H9 (cell line): ENCODE measurements at regions not wholly inside any gene's neighbourhood (a gene's known extent, or its start where the extent isn't known, plus 50 kb on each side); places are given as distances from the start of the nearest gene placed in this dataset.

Source experiments
- DNase-seq: peaks from one replicate; pipeline ENCODE4 v3.0.0-alpha.2; 2017
- H2AFZ ChIP-seq: one replicate; pipeline ENCODE4 v1.6.1; 2013; ENCODE audit warnings: mild to moderate bottlenecking, low read length, control low read depth, moderate library complexity
- H2AK5ac ChIP-seq: 2 replicates; pipeline ENCODE4 v1.6.1; 2013; ENCODE audit warnings: low read length, control low read depth, mixed read lengths; ENCODE audit not compliant: insufficient read length
- H2BK120ac ChIP-seq: one replicate; pipeline ENCODE4 v1.6.1; 2013; ENCODE audit warnings: low read depth, mild to moderate bottlenecking, low read length, control low read depth, inconsistent platforms; ENCODE audit not compliant: poor library complexity, severe bottlenecking
- H2BK12ac ChIP-seq: 2 replicates; pipeline ENCODE4 v1.6.1; 2013; ENCODE audit warnings: low read length, control low read depth, mixed read lengths, low read depth; ENCODE audit not compliant: insufficient read length
- H2BK15ac ChIP-seq: 2 replicates; pipeline ENCODE4 v1.6.1; 2013; ENCODE audit warnings: low read depth, low read length, control low read depth
- H2BK20ac ChIP-seq: one replicate; pipeline ENCODE4 v1.6.1; 2013; ENCODE audit warnings: low read depth, mild to moderate bottlenecking, low read length, control low read depth, inconsistent platforms; ENCODE audit not compliant: poor library complexity, severe bottlenecking
- H2BK5ac ChIP-seq: 2 replicates; pipeline ENCODE4 v1.6.1; 2013; ENCODE audit warnings: low read length, control low read depth, mixed read lengths; ENCODE audit not compliant: insufficient read length
- H3K14ac ChIP-seq: 2 replicates; pipeline ENCODE4 v1.6.1; 2013; ENCODE audit warnings: low read length, control low read depth; ENCODE audit not compliant: insufficient read depth
- H3K18ac ChIP-seq: 2 replicates; pipeline ENCODE4 v1.6.1; 2013; ENCODE audit warnings: low read depth, mild to moderate bottlenecking, mixed read lengths, low read length, control low read depth; ENCODE audit not compliant: insufficient read length
- H3K23ac ChIP-seq: 2 replicates; pipeline ENCODE4 v1.6.1; 2013; ENCODE audit warnings: low read length, control low read depth, mixed read lengths, low read depth; ENCODE audit not compliant: insufficient read length
- H3K23me2 ChIP-seq: 2 replicates; pipeline ENCODE4 v1.6.1; 2013; ENCODE audit warnings: low read depth, mild to moderate bottlenecking, mixed read lengths, low read length, control low read depth; ENCODE audit not compliant: insufficient read length, poor library complexity, severe bottlenecking
- H3K27ac ChIP-seq: 2 replicates; pipeline ENCODE4 v1.5.1; 2013; ENCODE audit warnings: low read length, control low read depth, mixed read lengths, low read depth; ENCODE audit not compliant: insufficient read length
- H3K27me3 ChIP-seq: 2 replicates; pipeline ENCODE4 v1.6.1; 2013; ENCODE audit warnings: low read length, control low read depth, inconsistent platforms; ENCODE audit not compliant: insufficient read depth
- H3K4ac ChIP-seq: 2 replicates; pipeline ENCODE4 v1.6.1; 2013; ENCODE audit warnings: low read depth, mild to moderate bottlenecking, control low read depth, inconsistent platforms, low read length, moderate library complexity
- H3K4me1 ChIP-seq: 2 replicates; pipeline ENCODE4 v1.6.1; 2013; ENCODE audit warnings: low read length, control low read depth, inconsistent platforms; ENCODE audit not compliant: insufficient read depth
- H3K4me2 ChIP-seq: 2 replicates; pipeline ENCODE4 v1.6.1; 2013; ENCODE audit warnings: low read length, control low read depth, mixed read lengths; ENCODE audit not compliant: insufficient read length, insufficient read depth
- H3K56ac ChIP-seq: 2 replicates; pipeline ENCODE4 v1.6.1; 2013; ENCODE audit warnings: low read depth, mild to moderate bottlenecking, mixed read lengths, low read length, control low read depth; ENCODE audit not compliant: insufficient read length
- H3K79me1 ChIP-seq: 2 replicates; pipeline ENCODE4 v1.6.1; 2013; ENCODE audit warnings: low read depth, mild to moderate bottlenecking, moderate library complexity, low read length, control low read depth, inconsistent platforms; ENCODE audit not compliant: insufficient read depth, poor library complexity, severe bottlenecking
- H3K79me2 ChIP-seq: 2 replicates; pipeline ENCODE4 v1.6.1; 2013; ENCODE audit warnings: low read length, control low read depth, inconsistent platforms; ENCODE audit not compliant: insufficient read depth
- H3K9ac ChIP-seq: 2 replicates; pipeline ENCODE4 v1.6.1; 2013; ENCODE audit warnings: low read length, control low read depth, mixed read lengths; ENCODE audit not compliant: insufficient read length; ENCODE audit errors: extremely low read depth
- H3K9me3 ChIP-seq: one replicate; pipeline ENCODE4 v1.6.1; 2013; ENCODE audit warnings: low read depth, low read length, inconsistent platforms; ENCODE audit not compliant: control insufficient read depth
- H3T11ph ChIP-seq: one replicate; pipeline ENCODE4 v1.6.1; 2013; ENCODE audit warnings: mild to moderate bottlenecking, low read length, control low read depth, inconsistent platforms
- H4K20me1 ChIP-seq: one replicate; pipeline ENCODE4 v1.6.1; 2013; ENCODE audit not compliant: control insufficient read depth, insufficient read length, insufficient read depth
- H4K5ac ChIP-seq: 2 replicates; pipeline ENCODE4 v1.6.1; 2013; ENCODE audit warnings: low read depth, mild to moderate bottlenecking, mixed read lengths, low read length, control low read depth; ENCODE audit not compliant: insufficient read length
- H4K8ac ChIP-seq: replicated peaks from 2 replicates; pipeline ENCODE4 v1.6.1; 2013; ENCODE audit warnings: low read length, control low read depth, mixed read lengths, low read depth; ENCODE audit not compliant: insufficient read length
- H4K91ac ChIP-seq: 2 replicates; pipeline ENCODE4 v1.6.1; 2013; ENCODE audit warnings: low read depth, mild to moderate bottlenecking, moderate library complexity, mixed read lengths, low read length, control low read depth; ENCODE audit not compliant: insufficient read length
- H3K27ac Mint-ChIP-seq, 3 experiments: 2 replicates in 2 of 3; 3 replicates in 1 of 3; pipeline ENCODE4 v1.8.0; 2020 to 2021; ENCODE audit warnings: mixed read lengths in 3 of 3, mild to moderate bottlenecking in 1 of 3, moderate library complexity in 1 of 3
- H3K27me3 Mint-ChIP-seq: 2 replicates; pipeline ENCODE4 v1.8.0; 2021; ENCODE audit warnings: low read depth, mild to moderate bottlenecking, moderate library complexity, mixed read lengths
- H3K36me3 Mint-ChIP-seq, 3 experiments: 2 replicates in 2 of 3; 3 replicates in 1 of 3; pipeline ENCODE4 v1.8.0; 2020 to 2021; ENCODE audit warnings: low read depth in 3 of 3, mixed read lengths in 3 of 3; ENCODE audit not compliant: insufficient read depth in 1 of 3
- H3K4me1 Mint-ChIP-seq, 2 experiments: 2 replicates each; pipeline ENCODE4 v1.8.0; 2020; ENCODE audit warnings: mixed read lengths in 2 of 2
- H3K4me3 Mint-ChIP-seq, 2 experiments: 2 replicates in 1 of 2; 3 replicates in 1 of 2; pipeline ENCODE4 v1.8.0; 2020 to 2021; ENCODE audit warnings: mild to moderate bottlenecking in 2 of 2, mixed read lengths in 2 of 2, moderate library complexity in 1 of 2
- H3K9me3 Mint-ChIP-seq, 2 experiments: 2 replicates in 1 of 2; 3 replicates in 1 of 2; pipeline ENCODE4 v1.8.0; 2020; ENCODE audit warnings: mild to moderate bottlenecking in 2 of 2, mixed read lengths in 2 of 2, moderate library complexity in 1 of 2
- CTCF ChIP-seq: fragments of 200-600 bp; sonication (generic); conservative IDR thresholded peaks from 3 replicates; pipeline ENCODE4 v1.8.0; 2021; ENCODE audit warnings: antibody characterized with exemption, mild to moderate bottlenecking
- WGBS: extraction: QIAGEN DNeasy Blood & Tissue Kit; methylation state at CpG from one replicate; pipeline ENCODE4 v1.1.7; 2013; ENCODE audit warnings: missing lambda C conversion rate, low lambda C conversion rate, mixed read lengths; ENCODE audit not compliant: insufficient read length; ENCODE audit errors: extremely low coverage; 5-methylcytosine and 5-hydroxymethylcytosine counted together

GRCh38 chr4:74638001-74638400 lies 156.3 kb downstream of the BTC start:
- no peak for DNase-seq
- WGBS, result no CpG with 5 or more reads among the region's 1 CpG
- H4K8ac ChIP-seq, result no peak overlapping the region
- H2AFZ ChIP-seq, result no peak overlapping the region
- Mint-ChIP-seq H3K27ac (no peak overlapping the region), H3K4me3 (no peak overlapping the region), H3K27me3 (no peaks in the 10 kb centered on the region), H3K9me3 (no peaks in the 10 kb centered on the region), H3K4me1 (0 out of 4 replicates have a peak, but pooled peaks cover 2 to 3% of the 10 kb centered on the region in 2 experiments), H3K36me3 (no peaks in the 10 kb centered on the region)
- H2AK5ac ChIP-seq, result no peak overlapping the region
- H3K4me2 ChIP-seq, result no peak overlapping the region
- no peaks in the 10 kb centered on the region for H3K79me2 ChIP-seq
- no peak overlapping the region for H2BK15ac ChIP-seq
- H4K20me1 ChIP-seq, result no peaks in the 10 kb centered on the region
- no peak overlapping the region for H3K27ac ChIP-seq
- H2BK12ac ChIP-seq, result no peak overlapping the region
- no peak overlapping the region for H2BK120ac ChIP-seq
- H3K4ac ChIP-seq, result no peak overlapping the region
- H3K9ac ChIP-seq, result no peak overlapping the region
- no peak overlapping the region for H4K91ac ChIP-seq
- H3K23me2 ChIP-seq, result no peaks in the 10 kb centered on the region
- H2BK5ac ChIP-seq, result no peak overlapping the region
- H4K5ac ChIP-seq, result no peak overlapping the region
- H3K9me3 ChIP-seq, result no peaks in the 10 kb centered on the region
- H3K56ac ChIP-seq, result no peak overlapping the region
- no peaks in the 10 kb centered on the region for H3K79me1 ChIP-seq
- no peak overlapping the region for H3T11ph ChIP-seq
- H3K14ac ChIP-seq, result no peak overlapping the region
- TF ChIP-seq CTCF, result no peak
- H3K4me1 ChIP-seq, result no peaks in the 10 kb centered on the region
- no peak overlapping the region for H3K18ac ChIP-seq
- H3K23ac ChIP-seq, result no peak overlapping the region
- H3K27me3 ChIP-seq, result no peaks in the 10 kb centered on the region
- no peak overlapping the region for H2BK20ac ChIP-seq
